ENCODE measurements at regions not wholly inside any gene's neighbourhood (a gene's known extent, or its start where the extent isn't known, plus 50 kb on each side); places are given as distances from the start of the nearest gene placed in this dataset.

- peak; percentile 26 for DNase-seq
Measured at GRCh38 chr1:5099558-5099957, 445.1 kb downstream of the AJAP1 start.

GRCh38 chr1:5098981-5099385 lies 444.6 kb downstream of the AJAP1 start:
- DNase-seq, result peak; percentile 18

DNA sequence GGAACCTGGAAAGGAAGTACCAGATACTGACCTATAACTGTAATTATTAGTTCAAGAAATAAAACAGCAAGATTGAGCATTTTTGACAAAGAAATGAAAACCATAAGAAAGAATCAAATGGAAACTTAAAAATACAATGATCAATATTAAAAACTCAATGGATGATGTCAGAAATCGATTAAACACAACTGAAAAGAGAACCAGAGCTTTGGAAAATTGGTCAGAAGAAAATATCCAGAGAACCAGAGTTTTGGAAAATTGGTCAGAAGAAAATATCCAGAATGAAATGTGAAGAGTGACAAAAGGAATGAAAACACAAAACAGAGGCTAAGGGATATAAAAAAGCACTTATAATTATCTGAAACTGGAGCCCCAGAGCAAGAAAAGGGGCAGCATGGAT lies 438.6 kb downstream of the AJAP1 start:
- DNase-seq, result no peak

DNA sequence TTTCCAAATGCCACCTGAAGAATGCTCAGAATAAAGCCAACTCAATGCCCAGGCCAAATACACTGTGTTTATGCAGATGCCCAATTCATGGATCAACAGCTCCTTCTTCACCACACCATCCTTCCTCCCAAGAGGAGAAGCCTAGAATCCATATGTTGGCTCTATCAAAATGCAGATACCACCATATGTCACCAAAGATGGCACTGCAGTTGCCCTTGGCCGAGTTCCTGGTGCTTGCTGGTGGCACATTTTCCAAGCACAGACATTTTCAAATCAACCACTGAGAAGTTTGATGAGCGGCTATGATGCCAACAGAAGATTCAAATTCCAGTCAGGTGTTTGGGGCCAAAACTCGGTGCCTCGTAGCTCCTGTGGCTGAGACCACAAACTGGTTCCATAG lies 430.3 kb downstream of the AJAP1 start:
- DNase-seq, result no peak

- DNase-seq, result no peak
Measured at GRCh38 chr1:5067246-5067645, 412.8 kb downstream of the AJAP1 start.

- no peak for DNase-seq
Measured at GRCh38 chr1:5053744-5054143, 399.3 kb downstream of the AJAP1 start.

DNA sequence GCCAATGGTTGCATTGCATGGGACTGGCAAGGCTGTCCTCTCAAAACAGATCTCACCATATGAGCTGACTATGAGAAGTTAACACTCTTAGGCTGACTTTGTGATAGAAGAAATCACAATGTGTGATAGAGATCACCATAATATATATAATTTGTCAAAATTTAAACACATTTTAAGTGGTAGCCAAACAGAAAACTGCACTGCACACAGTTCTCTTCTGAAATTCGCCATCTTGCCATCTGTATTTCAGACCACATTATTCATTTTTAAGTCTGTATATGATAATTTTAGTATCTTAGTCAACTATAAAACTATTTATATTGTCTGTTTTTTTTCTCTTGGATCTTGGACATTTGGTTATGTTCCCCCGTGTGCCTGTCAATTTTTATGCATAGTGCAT lies 374.7 kb downstream of the AJAP1 start:
- DNase-seq, result no peak

DNA sequence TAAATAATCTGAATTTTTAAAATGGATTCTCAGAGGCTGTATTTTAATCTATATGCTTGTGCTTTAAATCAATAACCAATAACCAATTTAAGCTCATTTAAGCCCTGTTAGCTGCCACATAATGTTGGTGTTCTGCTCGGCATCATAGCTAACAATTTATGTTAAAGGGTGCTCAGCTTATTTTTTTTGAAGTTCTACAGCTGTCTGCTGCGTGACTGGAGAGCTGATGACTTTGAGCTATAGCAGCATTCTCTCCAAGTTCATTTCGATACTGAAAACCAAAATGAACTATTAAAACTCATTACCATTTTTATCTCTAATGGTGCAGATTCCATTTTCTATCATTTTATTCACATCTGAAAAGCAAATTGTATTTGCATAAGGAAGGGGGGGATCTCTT lies 357.8 kb downstream of the AJAP1 start:
- DNase-seq, result no peak

- DNase-seq, result no peak
Measured at GRCh38 chr1:5010656-5011055, 356.2 kb downstream of the AJAP1 start.

DNA sequence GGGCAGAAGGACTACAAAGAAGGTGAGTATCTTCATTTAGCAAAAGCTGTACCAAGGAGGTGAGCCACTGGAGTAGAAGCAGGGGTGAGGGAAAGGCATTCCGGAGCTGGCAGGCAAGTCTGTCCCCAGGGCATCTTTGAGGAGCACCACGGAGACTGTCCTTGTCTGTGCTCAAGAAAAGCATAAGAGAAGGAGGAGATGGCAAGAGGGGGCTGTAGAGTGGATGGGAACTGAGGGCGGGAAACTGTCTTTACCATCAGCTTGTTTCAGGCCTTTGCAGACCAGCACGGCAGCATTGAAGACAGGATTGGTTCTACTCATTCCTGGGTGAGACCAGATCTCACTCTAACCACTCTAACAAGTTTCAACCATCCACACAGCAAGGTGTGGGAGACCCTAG lies 355.8 kb downstream of the AJAP1 start:
- no peak for DNase-seq

DNA sequence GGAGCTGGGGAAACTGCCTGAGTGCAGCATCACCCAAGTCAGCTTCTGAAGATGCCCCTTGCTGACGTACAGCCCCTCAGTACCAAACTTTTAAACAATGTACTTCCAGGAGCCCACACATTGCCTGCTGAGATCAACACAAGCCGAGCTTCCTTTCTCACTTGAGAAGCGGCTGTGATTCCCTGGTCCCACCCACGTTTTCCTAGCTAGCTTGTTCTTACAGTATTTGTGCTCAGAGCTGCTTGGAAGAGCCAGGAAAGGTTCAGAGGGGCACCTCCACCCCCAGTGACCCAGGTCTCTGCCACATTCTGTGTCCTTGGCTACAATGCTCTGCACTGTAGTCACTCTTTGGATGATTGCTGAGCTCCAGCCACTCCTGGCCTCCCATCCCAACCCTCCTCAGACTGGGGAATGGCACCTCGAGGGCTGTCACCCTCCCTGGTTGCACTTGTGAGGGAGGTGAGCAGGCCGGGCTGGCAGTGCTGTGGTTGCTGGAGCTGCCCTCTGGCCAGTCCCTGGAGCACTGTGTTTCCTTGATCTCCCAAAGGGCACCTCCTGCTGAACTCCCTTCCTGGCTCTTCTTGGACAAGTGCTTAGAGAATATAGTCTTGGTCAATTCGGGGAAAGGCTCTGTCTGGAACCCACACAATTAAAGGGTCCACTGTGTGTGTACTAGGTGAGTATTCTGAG lies 355.1 kb downstream of the AJAP1 start:
- DNase-seq, result no peak

DNA sequence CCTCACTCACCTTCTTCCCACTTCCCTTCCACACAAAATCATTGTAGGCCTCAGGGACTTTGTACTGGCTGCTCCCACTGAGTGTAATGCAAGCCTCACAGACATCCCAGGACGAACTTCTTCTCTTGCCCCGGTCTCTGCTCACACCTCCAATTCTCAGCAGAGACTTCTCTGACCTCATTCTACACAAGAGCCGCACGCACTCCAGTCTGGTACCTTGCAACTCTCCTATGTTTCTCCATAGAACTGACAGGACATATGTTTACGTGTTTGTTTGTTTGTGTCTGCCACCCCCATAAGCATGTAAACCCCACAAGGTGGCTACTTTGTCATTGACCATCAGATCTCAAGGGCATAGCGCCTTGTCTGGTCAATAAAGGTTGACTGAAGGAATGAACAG lies 350.8 kb downstream of the AJAP1 start:
- DNase-seq, result no peak

DNA sequence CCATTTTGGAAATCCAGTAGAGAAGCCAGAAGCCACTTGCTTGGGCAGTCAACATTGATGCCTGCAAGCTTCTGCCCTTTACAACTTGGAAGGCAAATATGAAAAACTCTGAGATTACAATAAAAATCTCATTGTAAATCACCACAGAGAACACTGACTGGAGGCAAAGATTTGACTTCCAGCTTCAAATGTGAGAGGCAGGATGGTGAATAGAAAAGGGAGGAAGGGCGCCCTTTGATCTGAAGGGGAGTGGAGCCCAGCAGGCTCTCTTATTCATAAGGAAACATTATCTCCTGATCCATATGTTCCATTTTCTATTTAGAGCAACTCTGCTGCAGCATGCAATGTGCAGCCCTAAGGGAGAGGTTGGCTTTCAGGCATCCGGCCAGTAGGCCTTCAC lies 348.3 kb downstream of the AJAP1 start:
- DNase-seq, result no peak

- peak; percentile 37 for DNase-seq
Measured at GRCh38 chr1:5001466-5001865, 347.1 kb downstream of the AJAP1 start.

DNA sequence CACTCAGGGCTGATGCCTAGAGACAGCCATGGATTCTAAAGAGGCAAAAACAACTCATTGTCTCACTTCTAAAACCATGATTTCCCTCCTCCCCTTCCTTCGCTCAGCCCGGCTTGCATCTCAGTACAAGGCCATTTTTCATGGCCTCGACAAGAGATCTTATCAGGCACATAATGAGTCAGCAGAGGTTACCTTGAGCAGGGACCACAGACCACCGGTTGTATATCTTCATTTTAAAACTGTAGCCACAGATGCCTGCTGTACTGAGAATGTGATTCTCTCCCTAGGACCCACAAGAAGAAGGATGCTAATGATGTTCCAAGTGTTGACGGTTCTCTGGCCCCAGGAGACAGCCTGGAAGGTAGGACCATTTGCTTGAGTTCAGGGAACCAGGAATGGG lies 331.9 kb downstream of the AJAP1 start:
- DNase-seq, result no peak

DNA sequence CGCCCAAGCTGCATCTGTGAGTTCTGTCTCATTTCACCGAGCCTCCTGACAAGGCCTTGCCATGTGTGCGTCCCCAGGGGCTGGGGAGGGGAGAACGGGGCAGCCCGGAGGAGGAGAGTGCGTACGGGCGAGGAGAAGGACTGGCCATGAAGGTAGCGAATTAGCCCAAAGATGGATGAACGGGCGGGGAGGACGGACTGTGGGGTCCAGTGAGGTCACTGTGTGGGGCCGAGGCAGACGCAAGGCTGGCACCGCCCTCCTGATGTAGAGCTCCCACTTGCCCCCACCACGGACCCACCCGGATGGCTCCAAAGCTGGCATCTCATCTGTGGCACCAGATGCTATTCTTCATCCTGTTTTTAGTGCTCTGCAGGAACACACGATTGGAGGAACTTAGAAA lies 330.4 kb downstream of the AJAP1 start:
- no peak for DNase-seq

GRCh38 chr1:4980211-4980610 lies 325.8 kb downstream of the AJAP1 start:
- DNase-seq, result no peak

- DNase-seq, result no peak
Measured at GRCh38 chr1:4978660-4979390, 324.4 kb downstream of the AJAP1 start.

DNA sequence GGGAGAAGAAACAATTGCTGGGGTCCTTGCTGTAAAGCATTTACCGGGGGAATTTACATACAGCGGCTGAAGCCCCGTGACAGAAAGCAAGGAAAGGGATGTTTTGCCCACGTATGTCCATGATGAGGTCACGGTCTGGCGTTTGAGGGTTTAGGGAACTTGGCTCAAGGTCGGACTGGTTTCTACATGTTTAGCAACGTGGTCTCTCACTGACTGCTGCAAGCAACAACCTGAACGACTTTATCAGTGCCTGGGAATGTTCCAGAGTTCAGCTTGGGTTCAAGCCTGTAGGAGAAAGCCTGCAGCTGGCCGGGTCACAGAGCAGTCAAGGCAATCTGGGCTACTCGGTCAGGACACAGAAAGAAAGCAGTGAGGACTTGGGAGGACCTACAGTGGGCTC lies 323.3 kb downstream of the AJAP1 start:
- no peak for DNase-seq

DNA sequence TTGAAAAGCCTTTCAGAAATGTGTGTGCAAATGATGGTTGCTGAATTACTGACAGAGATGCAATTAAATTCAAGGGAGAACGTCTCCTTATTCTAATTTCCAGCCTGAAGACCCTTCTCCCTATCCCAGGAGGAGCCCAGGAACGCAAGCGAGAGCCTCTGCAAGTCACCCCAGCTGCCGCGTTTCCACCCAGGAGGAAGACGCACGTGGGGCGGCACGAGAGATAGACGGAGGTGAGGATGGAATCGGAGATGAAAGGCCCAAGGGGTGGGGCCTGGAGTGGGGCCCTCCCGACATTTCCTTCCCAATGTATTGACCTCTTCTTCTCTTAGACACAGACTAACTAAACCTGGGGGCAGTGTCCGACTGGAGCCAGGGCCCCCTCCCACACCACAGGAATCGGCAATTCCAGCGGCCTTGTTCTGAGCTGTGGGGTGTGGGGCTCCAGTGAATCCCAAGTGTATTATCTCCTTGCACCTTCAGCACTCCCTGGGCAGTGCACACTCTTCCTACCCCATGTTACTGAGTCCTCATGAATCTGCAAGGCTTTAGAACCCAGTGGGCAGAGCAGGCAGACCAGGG lies 322.5 kb downstream of the AJAP1 start:
- no peak for DNase-seq

GRCh38 chr1:4975856-4976255 lies 321.4 kb downstream of the AJAP1 start:
- DNase-seq, result no peak

- no peak for DNase-seq
Measured at GRCh38 chr1:4974981-4975685, 320.7 kb downstream of the AJAP1 start.

DNA sequence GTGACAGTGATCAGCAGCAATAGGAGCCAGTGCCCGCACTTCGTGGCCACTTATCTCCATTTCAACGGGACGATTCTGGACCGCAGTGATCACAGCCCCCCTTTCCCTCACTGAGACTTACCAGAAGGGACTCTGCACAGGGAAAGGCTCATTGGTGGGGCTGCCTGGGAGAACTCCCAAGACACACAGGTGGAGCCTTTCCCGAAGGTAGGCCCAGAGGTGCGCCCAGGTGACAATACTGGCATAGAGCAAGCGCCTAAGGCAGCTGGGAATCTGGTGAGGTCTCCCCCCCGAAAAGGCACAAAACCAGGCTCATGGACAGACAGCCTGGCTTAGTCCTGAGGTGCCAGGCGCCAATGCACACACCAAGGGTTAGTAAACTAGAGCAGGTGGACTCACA lies 318.9 kb downstream of the AJAP1 start:
- no peak for DNase-seq
